Right lung (tissue), 2 donors: ENCODE measurements at regions not wholly inside any gene's neighbourhood (a gene's known extent, or its start where the extent isn't known, plus 50 kb on each side); places are given as distances from the start of the nearest gene placed in this dataset.

Experiments
- DNase-seq, 2 donors: peaks; one replicate each; pipeline ENCODE4 v3.0.0-alpha.2; 2013

DNA sequence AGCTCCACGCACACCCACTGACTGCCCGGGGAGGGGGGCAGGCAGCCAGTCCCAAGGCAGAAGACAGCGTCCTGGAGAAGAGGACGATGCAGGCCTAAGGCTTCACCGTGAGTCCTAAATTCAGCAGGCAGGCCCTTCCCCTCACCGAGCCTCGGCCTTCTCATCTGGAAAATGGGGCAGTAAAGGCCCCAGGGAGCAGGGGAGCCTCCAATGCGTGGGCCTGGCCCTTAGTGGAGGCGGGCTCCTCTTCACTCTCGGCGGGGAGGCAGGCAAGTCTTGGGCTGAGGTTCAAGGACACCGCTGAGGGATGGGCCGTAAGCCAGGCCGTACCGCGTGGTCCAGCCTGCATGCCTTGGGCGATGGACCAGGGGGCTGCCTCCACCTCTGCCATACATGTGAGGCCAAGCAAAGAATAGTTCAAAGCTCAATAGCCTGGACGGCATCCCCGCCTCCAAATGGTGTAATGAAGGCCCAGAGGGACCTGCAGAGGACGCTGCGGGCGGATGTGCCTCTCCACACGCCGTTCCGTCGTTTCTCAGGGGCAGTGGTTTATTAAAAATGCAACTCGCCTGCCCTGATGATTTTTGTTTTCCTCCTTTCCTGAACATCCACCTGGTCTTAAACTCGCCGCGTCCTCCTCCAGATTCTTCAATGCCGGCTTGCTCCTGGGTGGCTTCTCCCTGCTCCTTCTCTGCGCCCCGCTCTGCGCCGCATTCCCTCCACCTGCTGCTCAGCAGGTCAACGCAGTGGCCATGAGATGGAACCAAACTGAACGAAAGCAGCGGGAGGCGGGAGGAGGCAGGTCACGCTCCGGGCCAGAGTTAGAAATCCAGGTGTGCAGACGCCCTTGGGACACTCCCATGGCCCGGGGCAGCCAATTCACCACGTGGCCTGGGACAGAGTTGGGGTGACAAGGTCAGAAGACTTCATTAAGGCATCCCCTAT, 627.8 kb downstream of the TBC1D22A start:
- no peak for DNase-seq

DNA sequence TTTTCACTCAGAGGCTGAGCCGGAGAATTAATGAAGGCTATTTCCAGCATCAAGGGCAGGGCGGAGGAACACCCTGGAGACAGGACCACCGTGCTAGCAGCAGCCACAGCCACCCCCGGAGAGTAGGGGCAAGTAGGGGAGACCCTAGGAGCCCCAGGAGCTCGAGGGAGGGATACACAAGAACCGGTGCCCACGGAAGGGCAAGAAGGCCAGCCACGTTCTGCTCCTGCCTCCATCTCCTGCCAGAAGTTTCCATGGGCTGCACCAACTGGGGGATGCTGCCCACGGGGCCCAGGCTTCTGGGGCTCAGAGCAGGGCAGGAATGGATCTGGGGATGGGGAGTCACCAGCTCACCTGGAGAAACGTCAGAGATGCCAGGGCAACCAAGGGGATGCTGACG, 626.8 kb downstream of the TBC1D22A start:
- DNase-seq: no peak

DNA sequence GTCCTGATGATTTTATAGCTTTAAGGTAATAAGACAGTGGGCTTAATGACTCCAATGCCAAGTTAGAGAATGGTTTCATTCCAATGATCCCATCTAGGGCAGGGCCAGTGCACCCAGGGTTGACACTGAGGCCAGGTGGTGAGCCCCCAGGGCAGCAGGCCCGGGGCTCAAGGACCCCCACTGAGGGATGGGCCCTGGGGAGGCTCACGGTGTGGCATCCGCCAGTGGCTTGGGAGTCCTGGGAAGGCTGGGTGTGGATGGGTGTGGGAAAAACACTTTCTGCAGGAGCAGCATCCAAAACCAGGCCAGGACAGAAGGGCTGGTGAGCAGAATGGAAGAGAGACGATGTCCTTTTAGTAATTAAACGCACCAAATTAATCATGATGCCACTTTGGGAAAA, 626.3 kb downstream of the TBC1D22A start:
- DNase-seq: no peak

DNA sequence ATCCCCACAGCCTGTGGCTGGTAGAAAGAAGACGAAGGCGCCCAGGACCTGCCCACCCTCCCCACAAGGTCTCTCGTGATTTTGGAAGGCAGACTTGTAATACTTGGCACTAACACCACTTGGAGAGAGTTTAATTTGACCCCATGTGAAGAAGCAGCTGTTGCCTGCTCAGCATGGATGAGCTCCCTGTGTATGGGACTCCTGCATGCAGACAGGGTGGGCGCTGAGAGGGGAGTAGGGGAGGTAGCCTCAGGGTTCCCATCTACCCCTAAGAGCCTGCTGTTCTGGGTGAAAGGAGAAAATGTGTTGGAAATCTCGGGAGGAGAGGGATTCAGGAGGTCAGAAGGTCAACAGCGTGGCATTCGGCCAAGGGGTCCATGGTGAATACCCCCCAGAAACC, 625.9 kb downstream of the TBC1D22A start:
- no peak for DNase-seq

DNA sequence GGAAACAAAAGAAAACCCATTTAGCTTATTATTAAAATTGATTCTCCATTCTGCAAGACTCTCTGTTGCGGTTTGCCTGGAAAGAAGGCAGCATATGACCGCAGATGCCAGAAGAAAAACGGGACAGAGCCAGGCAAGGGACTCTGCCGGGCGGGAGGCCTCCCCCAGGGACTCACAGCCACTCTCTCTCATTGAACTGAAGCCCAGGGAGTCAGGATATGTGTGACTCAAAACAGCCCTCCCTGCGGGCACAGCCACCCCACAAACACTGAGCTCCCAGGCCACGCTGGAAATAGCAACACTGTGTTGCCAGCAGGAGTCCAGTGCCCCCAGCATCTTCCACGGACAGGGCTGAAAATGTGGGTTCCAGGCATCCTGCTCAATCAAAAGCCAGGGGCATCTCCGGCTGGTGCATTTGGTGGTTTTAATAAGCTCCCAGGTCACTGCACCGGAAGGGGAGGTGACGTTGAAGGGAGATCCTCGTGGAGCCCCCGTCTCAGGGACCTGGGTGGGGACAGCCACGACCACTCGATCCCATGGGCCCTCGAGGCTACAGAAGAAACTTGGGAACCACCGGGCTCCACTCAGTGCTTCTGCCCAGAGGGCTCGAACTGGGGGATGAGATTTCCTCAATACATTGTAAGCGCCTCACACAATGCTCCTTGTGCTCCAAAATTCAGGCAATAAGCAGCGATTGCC, 624.5 kb downstream of the TBC1D22A start:
- no peak for DNase-seq

DNA sequence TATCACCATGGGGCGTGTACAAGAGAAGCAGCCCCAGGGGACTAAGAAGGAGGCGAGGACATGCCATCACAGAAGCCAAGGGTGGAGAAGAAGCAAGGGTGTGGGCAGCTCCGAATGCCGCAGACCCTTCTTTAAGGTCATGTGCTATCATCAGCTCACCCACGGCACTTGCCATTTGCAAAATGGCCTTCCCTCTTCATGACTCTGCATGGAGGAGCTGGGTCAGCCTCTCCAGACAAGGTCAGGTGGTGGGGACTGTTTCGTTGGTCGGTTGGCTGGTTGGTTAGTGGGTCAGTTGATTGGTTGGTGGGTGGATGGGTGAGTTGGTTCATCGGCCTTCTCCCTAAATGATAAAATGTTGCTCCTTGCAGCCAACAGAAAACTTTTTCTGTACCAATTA, 622.5 kb downstream of the TBC1D22A start:
- no peak for DNase-seq

DNA sequence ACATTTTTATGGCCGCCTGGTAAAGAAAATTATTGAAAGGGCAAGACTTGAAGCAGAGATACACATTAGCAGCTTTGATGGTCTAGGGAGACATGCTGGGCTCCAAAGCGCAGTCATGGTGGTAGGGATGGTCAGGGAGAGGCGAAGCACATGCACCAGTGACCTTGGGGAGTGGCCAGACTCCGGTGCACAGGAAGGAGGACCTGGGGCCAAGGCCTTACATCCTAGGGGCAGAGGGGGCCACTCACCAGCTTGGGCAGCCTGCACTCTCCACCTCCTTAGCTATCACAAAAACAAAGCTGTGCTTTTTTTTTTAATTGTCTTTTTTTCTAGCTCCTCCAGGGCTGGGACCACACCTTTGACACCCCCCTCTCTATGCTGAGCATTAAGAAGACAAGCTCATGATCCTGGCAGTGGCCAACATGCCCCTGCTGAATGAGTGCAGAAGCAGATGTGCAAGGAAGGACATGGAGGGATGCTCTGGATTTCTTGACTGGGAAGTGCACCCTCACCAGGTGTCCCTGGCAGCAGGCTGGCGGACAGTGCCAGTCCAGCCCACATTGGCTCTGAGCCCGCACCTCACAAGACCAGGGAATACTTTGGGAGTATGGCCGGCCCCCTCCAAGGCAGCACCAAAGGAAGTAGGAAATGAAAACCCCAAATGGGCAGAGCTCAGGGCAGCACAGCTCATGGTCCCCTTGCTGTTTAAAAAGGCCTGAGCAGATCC, 619.9 kb downstream of the TBC1D22A start:
- no peak for DNase-seq

DNA sequence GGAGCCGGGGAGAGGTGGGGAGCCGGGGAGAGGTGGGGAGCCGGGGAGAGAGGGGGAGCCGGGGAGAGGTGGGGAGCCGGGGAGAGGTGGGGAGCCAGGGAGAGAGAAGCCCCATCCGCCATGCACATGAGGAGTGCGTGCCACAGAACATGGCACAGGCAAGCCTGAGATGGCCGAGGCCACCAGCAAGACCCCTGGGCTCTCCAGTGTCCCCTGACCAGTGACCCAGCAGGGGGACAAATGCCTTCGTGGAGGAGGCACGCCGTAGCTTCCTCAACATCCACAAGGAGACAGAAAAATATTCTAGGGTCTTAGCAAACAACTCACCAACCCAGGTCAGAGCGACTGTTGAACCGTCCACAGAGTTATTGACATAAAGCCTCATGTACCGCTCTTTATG, 618.8 kb downstream of the TBC1D22A start:
- DNase-seq: no peak

DNA sequence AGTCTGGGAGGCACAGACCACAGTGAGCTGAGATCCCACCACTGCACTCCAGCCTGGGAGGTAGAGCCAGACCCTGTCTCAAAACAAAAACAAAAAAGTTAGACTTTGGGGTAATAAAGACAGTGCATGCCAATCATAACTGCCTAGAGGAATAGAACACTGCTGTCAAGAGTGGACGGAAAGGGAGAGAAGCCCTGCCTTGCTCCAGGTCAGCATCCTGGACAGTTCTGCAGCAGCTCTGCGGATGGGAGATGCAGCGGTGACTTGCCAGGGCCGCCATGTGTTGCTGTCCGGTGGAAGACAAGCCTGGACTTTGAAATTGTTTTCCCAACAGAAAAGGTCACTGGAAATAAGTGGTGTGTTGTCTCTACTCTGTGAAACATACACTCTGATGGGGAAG, 618.2 kb downstream of the TBC1D22A start:
- DNase-seq: no peak

DNA sequence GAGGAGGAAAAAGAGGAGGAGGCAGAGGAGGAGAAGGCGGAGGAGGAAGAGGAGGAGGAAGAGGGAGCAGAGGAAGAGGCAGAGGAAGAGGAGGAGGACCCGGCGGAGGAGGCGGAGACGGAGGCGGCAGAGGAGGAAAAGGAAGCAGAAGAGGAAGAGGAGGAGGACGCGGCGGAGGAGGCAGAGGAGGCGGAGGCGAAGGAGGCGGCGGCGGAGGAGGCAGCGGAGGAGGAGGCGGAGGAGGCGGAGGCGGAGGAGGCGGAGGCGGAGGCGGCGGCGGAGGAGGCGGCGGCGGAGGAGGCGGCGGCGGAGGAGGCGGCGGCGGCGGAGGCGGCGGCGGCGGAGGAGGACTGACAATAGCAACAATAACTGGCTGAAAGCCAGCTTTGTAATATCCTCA, 616.6 kb downstream of the TBC1D22A start:
- DNase-seq: no peak

DNA sequence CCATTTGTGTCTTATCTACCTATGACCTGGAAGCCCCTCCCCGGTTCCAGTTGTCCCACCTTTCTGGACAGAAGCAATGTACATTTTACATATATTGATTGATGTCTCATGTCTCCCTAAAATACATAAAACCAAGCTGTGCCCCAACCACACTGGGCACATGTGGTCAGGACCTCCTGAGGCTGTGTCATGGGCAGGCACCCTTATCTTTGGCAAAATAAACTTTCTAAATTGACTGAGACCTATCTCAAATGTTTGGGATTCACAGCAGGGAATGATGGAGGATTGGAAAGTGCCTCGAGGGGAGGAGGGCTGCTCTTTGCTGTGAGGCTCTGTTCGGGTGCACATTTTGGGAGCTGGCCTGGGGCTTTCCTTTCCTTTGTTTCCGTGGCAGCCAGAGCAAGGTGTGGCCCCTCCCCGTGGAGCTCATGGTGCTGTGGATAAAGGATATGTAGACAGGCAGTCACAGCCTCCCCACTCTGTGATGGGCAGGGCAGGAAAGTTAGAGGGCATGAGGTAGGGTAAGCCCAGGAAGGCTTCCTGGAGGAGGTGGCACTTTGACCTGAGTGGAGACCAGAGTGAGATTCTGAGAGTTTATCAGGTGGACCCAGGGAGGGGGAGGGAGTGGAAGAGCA, 615.6 kb downstream of the TBC1D22A start:
- no peak for DNase-seq

DNA sequence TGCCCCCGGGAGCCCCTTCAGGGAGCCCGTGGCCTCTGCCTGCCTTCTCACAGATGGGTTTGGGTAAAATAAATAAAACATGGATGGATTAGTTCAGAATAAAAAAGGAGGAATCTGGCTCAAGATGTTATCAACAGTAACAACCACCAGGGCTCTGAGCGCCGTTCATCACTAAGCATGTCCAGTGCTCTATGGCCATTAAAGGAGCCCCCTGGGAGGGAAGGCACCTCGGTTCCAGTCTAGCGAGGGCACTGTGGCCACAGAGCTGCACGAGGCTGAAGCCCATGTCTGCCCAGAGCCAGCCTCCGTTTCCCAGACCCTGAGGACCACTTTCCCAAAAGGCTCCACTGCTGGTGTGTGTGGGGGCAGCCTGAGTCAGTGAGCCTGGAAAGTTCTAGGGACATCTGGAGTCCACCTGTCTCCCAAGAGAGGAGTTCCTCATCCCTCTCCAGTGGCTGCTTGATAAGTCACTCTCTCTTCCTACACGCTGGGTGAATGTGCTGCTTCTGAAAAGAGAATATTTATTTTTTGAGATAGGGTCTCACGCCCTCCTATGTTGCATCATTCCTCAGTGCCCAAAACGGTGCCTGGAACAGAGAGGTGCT, 614.6 kb downstream of the TBC1D22A start:
- DNase-seq: no peak

DNA sequence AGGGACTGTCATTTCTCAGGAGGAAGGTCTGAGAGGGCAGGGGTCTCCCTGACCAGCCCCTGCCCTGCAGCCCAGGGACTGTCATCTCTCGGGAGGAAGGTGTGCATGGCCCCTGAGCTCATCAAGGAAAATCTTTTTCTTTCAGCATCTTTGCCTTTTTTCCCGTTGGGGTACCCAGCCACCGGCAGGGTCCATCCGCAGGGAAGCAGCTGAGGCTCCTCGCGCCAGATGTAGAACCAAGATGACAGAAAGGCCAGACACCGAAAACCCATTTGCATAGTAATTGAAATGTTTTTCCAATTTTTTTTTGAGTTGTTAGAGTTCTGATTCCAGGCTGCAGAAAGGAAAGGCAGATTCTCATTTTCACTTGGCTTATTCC, 613.9 kb downstream of the TBC1D22A start:
- no peak for DNase-seq

DNA sequence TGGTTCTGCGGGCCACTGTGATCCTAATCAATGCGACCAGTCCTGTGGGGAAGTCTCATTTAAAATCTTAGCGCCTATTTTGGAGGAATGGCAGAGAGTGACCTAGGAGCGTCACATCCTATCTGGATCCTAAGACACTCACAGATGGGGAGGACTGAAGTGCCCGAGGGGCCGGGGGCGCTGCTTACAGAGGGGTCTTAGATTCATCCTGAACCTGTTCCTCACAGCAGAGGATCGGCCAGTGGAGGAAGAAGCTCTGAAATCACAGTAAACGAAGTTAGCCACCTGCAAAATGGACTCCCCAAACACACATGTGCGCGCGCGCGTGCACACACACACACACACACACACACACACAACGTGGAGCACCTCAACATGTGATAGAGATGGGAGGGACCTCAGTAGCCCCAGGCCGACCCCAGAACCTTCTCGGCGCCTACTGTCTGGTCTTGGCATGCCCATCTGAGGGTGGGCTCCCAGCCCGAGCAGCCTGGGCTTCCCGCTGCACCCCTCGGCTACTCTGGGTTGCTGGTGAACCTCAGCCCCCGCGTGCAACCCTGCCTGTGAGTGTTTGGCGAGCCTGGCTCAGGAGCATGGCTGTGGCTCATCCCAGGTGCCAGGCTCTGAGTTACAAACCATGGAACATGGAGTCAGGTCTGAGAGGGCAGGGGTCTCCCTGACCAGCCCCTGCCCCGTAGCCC, 613.3 kb downstream of the TBC1D22A start:
- no peak for DNase-seq

DNA sequence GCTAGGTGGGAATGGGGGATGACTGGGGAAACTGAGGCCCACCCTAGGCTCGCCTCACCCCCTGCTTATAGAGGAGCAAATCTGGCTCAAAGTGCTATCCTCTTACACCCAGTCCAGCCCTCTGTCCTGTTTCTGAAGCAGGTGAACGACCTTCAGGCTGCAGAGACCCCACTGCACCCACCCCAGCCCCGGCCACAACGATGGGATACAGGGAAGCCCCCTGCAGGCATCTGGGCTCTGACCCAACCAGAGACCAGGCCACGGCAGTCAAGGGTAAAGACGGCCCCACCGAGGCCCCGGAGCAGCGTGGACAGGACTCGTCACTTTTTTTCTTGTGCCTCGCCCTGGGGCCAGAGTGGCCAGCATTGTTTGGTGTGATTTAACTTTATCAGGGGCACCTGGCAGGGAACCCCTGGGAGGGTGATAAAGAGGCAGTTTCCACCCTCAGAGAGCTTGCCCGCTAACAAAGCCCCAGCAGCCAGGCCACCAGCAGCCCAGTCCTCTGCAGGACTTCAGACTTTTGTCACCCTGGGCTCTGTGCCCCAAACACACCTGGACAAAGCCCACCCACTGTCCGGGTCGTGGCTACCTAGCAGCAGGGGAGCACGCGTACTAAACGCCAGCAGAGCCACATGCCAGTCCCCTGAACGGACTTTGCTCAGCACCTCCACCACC, 612.6 kb downstream of the TBC1D22A start:
- DNase-seq: no peak

DNA sequence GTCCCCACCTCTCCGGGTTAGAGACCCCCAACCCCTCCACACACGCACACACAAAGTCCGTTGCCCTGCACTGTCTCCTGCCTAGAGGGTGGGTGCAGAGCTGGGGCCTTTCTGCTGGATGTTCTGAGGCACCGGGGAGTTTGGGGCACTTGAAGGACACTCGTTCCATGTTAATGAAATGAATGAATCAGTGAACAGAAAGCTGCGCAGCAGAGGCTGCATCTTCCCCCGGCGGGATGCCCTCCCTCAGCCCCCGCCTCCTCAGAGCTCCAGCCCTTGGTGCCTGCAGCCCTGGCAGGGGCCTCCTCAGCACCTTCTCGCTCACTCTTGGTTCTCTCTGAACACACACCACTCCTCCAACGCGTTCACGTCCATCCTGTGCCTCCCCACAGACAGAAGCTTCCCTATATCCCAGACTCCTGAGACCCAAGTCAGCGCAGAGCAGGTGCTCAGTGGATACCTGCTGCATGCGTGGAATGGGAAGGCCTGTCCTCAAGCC, 611.9 kb downstream of the TBC1D22A start:
- no peak for DNase-seq

DNA sequence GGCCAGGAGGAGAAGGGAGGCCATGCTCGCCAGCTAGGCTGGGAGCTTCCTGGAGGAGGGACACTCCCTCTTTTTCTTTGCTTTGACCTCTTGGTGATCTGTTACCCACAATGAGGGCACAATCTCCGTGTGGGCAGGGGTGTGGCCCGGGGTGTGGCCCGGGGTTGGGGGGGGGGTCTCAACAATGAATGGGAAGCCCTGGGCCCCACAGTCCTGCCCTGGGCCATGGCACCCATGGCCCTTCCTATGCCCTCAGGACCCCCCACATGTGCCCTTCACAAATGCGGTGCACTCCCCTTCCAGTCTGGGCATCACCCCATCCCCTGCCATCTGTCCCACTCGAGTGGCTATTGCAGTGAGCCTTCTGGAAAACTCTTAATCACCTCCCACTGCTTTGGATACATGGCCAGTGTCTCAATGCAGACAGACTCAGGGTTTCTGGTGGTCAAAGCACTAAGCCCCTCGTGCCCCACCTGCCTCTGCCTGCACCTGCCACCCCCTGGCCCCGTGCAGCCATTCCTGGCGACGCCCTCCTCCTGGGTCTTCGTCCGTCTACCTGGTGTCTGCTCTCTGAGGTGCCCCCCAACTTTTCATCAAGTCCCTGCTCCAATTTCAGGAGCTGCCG, 611.3 kb downstream of the TBC1D22A start:
- no peak for DNase-seq

DNA sequence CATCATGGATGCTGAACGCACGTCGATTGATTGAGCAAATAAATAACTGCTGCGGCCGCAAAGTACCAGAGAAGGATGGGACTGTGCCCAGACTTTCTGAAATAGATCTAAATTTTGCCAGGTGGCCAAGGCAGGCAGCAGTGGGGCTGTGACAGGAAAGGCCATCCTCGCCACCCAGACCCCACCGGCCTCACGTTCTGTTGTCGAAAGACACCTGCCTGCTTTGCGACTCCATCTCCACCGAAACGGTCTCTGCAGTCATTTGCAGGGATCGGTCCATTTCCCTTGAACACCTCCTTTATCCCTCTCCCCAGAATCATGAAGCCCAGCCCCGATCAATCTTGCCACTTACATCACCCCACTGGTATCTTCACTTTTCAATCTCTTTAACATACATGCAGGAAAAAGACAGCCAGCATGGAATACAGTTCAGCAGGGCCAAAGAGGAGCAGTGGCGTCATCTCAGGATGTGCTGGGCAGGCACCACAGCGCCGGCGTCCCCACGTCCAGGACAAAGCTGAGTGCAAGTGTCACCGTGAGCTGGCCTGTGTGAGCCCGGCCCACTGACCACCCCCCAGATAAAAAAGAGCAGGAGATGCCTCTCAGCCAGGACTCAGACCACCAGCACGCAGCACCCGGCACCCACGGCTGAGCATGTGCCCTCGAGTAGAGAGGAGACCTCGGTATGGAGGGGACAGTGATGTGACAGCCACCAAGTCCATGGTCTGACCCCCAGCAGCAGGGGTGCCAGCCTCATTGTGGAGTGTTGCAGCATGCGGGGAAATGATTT, 610.3 kb downstream of the TBC1D22A start:
- no peak for DNase-seq

DNA sequence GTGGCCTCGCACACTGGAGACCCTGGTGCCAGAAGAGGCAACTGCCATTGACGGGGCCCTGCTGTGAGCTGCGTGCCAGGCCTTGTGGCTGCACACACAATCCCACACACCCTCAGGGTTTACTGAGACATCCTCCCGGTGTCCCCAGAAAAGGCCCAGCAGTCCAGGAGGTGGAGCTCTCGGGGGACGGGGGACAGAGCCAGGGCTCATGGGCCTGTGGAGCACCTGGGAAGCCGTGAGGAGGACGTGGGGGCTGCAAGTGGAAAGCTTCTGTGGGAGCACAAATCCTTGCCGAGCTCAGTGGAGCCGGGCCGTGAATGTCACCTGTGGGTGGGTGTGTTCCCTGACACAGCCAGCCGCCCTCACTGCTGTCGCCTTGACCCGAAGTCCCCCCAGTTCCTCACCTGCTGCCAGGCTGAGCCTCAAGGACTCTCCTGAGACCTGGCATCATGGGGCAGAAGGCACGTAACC, 609.7 kb downstream of the TBC1D22A start:
- DNase-seq: no peak
